ENCODE measurements at regions not wholly inside any gene's neighbourhood (a gene's known extent, or its start where the extent isn't known, plus 50 kb on each side); places are given as distances from the start of the nearest gene placed in this dataset.
A peak's percentile ranks its signal among the peaks of the same experiment; 100 is the strongest.

DNA sequence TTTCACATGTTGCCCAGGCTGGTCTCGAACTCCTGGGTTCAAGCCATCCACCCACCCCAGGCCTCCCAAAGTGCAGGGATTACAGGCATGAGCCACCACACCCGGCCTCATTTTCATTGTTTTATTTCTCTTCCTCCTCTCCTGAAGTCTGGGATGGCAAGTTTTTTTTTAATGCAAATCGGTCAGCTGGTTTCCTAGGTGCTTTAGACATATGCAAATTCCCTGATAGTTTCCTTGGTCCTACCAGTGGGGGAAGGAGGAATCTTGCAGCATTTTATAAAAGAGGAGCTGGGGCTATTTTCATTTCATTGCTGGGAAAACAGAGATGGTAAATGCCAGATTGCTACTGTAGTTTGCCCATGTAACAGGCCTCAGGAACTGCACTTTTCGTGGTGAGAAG is 179.4 kb downstream of the ACTL7B start:
- no peak for DNase-seq (ENCODE audit: low spot score)

DNA sequence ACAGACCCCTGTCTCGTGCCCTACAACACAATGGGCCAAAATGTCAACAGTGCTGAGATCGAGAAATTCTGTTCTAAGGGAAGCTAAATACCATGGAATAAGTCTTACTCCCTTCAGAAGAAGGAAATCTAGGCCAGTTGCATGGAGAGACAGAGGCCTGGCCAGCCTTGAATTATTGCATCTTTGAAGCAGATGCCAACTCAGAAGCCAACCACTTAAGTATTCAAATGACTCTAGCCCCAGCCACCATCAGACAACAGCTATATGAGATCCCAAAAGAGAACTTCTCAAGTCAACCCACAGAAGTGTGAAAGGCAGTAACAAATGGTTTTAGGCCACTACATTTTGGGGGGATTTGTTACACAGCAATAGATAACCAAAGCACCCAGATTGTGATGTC is 180.1 kb downstream of the ACTL7B start:
- DNase-seq (ENCODE audit: low spot score), result no peak

DNA sequence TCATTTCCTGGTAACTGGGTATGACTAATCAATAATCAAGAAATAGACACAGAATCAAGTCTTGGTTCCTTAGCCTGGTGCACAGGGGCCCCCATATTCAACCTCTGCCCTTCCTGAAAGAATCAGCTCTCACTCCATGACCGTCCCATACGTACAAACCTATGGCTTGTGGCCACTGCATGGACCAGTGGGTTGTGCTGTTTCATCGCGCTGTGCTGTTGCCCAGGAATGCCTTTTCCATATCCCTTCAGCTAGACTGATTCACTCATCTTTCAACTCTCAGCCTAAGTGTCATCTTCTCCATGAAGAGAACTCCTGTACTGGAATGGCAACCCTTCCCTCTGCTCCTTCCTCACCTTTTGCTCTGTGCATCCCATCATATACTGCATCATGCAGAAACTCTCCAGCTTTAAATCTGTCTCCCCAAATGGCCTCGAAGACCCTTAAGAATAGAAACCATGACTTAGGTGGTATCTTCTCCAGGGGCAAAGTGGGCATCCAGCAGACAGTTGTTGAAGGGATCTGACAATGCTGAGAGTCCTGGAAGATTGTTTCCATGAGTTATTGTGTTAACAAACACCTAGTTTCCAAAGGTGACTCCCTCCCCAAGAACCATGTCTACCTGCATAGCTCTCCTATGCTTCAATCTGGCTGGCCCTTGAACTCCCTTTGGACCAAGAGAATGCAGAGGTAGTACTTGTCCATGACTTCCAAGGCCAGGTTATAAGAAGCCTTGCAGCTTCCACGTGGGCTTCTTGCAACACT is 180.8 kb downstream of the ACTL7B start:
- DNase-seq (ENCODE audit: low spot score), result no peak

DNA sequence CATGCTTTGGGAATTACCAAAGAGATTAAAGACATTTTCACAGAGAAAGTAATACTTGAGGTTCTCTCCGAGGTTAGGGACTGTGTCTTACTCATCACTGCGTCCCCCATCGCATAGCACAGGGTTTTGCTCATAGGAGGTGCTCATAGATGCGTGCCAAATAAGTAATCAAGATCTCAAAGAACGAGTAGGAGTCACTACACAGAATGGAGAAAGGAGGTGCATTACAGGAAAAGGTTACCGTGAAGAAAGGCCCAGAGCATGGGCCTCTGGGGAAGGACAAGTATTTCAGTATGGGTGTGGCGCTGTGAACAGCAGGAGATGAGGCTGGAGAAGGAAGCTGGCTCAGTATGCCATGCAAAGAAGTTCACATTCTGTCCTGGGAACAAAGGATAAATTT is 182.4 kb downstream of the ACTL7B start:
- DNase-seq (ENCODE audit: low spot score), result no peak

DNA sequence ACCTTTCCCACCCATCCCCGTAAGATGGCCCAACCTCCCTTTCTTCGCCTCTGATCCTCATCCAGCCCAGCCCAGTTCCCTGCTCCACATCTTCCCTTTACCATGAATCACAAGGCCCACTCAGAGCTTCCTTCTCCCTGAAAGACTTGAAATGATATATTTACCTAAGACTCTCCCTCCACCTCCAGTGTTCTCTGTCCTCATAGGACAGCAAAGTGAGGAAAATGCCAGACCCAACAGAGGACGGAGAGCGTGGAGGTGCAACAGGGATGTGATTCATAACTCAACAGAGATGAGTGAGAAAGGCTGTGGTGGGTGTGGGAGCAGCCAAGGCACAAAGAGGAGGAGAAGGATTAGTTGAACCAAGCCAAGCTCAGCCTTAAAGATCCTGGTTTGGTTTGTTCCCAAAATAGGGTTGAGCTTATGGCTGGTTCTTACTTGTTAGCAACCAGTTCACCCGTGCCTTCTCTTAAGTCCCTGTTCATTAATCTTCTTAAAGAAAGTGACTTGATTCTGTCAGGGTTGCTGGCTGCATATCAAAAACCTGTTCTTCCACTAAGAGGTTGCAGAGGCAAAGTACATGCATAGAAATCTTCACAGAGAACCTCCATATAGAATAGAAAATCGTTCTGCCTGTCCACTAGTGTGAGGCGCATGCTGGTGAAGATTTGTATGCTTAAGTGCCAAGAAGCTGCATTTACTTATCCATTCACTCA is 183.2 kb downstream of the ACTL7B start:
- DNase-seq (ENCODE audit: low spot score), result no peak

DNA sequence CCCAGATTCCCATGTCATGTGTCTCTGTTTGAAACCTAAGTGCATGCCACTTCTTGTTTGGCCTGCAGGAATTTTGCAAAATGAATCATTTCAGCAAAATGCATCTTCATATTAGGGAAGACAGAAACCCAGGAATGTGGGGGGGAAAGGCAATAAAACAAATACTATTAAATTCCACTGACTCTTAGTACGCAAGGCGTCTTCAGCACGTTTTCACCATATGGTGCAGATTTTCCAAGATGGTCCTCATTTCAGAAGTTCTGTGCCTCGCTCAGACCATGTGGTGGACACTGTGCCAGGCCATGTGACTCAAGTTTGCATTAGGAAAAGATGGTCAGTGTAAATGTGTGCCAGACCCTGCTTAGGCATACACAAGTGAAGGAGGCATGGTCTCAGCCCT is 184.0 kb downstream of the ACTL7B start:
- DNase-seq (ENCODE audit: low spot score), result no peak

DNA sequence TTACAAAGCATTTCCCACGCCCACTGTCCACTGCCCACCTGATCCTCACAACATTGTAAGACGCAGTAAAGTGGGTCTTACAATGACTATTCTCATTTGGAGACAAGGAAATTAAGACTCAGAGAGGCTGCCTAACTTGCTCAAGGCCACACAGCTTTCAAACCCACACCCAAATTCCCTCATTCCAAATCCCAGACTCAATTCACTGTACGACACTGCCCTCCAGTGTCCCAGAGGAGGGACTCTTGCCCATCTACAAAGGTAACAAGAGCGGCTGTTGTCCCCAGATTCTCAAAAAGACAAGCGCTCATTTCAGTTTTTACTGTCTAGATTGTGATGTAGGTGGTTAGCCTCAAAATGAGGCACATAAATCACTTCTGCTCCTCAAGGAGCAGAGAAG is 184.6 kb downstream of the ACTL7B start:
- peak; percentile 61 for DNase-seq (ENCODE audit: low spot score)

DNA sequence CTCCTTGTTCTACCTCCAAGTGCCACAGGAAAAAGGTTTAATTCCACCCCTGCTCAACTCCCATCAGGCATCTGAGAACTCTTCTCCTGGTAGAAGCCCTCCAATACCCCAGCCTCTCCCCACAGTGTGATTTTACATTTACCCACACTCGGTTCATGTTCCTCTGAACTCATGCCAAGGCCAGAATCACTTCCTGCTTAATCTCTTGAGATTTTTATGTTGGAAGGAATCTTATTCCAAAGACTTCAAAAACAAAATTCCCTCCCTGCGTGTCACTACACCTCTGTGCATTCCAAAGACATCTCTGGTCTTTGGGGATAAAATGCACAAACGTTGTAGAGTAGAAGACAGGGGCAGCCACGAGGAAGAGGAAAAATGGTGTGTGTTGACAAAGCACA is 186.8 kb downstream of the ACTL7B start:
- DNase-seq (ENCODE audit: low spot score), result no peak

DNA sequence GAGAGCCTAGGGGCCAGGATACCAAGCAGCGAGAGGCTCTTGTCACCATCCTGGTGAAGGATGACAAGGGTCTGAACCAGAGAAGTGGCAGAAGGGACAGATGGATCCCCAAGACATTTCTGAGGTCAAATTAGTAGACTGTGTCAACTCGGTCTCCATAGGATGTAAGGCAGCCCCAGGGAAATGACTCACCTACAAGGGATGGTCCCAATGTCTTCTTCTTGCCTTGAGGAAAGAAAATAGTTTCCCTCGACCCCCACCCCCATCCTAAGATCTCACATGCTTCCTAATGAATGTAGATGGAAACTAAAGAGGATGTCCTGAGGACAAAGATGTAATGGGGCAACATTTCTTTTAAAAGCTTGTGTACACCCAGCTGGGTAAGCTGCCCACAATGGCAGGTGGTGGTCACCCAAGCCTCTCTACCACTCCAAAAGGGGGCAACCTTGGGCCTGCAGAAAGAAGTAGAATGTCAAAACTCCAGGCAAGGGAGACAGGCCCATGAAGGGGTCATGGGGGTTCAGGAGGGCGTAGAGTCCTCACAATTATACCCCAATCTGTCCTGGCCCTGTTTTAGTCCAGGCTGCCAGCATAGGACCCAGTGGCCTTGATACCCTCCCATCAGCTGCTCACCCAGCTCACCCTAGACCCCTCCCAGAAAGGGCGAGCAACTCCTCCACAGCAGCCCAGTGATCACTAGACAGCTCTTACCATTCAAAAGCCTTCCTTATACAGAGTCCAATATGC is 187.4 kb downstream of the ACTL7B start:
- DNase-seq (ENCODE audit: low spot score), result no peak

DNA sequence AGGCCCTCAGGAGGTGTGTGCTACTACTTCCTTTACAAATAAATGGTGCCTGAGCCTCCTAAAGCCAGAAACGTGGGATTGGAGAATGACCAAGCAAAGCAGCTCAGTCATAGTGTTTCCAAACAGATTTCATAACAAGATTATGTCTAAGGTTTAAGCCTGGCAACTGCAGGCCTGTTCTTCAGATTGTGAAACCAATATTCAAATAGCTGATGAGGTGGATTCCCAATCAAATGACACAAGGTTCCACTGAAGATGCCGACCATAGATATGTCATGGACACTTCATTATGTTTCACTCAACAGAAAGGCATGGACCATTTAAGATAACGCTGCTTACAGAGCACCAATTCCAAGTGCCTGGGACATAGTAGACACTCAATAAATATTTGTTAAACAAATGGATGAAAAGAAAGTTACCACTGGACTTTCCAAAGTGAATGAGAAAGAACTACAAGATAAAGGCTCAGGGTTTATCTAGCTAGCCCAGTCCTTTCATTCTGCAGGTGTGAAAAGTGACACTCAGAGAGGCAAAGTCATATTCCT is 189.5 kb downstream of the ACTL7B start:
- DNase-seq (ENCODE audit: low spot score), result no peak

DNA sequence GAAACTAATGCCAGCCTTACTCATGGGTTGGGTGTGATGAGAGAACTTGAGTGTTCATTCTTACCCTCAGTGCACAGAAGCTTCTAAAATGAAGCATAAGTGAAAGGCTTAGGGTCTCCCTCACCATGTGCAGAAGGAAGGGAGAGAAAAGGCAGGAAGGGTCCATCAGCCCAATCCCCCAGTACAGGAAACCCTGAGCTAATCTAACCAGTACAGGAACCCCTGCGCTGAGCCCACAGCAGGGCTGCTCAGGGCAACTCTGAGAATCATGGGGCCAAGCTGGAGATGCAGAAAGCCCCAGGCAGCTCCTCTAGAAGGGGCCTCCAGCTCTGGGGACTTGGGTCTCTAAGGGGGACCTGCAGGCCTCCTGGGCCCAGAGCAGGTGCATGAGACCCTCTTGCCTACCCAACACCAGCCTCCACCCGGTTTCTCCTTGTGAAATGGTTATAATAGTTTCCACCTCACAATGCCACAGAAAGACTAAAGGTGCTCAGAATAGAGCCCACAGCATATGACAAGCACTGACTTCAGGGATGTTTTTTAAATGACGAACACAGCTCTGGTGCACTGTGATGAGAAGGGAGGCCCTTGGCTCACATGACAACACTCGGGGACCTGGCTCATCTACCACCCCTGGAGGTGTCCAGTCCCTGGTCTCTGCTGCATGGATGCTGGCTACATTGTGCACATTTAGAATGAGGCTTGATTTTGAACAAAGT is 190.1 kb downstream of the ACTL7B start:
- DNase-seq (ENCODE audit: low spot score), result no peak

DNA sequence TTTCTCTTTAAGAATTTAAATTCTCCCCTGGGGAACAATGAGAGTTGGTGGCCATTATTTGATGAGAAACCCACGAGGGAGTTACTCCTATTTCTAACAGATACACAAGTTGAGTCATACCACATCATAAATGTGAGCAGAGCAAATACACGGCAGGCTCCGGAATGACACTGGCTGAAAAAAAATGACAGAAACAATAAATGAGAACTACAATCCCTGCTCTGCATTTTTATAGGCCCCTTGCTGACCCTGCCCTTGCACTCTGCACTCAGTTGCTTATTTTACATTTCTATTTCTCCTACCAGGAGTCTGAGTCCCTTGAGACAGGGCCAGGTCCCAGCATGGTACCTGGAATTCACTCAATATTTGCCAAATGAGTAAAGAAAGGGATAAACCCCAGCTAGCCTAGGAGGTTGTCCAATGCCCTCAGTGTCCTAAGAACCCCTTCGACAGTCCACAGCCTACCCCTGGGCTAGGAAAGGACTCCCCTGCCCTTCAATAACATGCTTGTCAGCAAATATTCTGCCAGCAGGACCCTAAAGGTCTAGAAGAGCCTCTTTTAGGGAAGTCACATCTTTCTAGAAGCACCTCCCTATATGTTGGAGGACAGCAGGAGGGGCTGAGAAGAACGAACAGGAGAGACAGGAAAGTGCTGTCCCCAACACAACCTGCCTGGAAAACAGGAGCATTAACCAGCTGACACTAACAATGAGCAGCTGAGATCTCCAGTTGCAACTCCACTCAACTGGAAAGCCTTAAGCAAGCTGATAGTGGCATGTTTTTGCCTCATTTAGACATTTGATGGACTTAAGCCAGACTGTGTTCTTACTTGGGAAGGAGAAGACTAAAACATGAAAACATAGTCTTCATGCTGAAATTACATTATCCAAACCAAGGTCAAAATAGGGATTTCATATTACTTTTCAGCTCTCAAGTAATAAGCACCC is 191.2 kb downstream of the ACTL7B start:
- DNase-seq (ENCODE audit: low spot score), result no peak

DNA sequence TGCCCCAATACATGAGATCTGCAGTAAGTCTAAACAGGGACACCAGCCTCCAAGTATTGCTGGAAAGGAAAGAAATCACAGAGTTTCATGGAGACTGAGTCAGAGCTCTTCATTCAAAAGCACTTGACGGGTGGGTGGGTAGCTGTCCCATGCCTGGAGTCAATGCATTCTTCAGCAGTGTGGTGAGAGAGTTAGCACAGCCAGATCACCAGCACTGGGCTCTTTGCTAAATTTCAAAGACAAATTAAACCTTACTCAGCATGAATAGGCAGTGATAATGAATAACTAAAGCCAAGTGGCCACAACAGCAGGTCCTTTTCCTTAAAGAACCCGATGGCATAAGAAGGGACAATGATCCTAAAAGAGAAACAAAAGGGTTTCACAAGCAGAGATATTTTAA is 192.4 kb downstream of the ACTL7B start:
- DNase-seq (ENCODE audit: low spot score), result no peak

DNA sequence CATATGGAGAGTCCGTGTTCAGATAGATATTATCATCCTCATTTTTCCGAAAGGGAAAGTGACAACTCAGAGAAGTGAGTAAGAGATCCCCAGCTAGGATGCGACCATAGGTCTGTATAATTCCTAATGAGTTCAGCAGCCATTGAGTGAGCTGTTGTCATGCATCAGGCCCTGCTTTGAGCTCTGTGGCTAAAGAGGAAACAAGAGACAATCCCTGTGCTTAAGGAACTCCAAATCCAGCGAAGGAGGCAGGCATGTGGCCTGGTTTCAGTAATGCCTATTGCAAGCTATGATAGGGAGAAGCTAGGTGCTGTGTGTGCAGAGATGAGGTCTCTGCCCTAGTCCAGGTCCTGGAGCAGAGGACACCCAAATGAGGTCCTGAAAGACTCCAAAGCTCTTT is 192.8 kb downstream of the ACTL7B start:
- DNase-seq (ENCODE audit: low spot score), result no peak

DNA sequence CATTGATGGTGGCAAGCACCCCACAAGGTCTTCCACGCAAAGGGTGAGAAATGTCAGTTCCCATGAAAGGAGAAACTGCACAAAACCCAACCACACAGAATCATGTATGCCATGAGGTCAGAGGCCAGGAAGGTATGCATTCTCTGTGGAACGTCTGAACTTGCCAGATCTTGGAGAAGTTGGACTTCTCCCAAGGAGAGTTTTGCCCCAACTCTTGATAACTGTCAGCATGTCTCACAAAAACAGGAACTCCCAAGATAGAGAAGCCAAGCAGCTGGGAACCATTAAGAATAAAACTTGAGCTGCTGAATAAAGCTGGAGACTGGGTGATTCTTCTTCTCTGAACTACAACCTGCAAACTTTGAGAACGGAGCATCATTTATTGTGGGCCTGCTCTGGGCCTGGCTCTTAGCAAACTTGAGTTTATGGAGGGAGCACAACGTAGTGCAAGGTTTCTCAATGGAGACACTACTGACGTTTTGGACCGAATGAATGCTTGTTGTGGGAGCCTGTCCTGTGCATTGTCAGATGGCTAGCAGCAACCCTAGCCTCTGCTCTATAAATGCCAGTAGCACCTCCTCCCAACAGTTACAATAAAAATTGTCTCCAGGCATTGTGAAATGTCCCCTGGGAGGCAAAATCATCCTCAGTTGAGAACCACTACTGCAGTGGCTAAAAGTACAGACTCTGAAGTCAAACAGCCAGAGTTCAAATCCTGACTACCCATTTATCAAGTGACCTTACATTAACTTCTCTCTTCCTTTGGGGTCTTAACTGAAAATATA is 193.5 kb downstream of the ACTL7B start:
- no peak for DNase-seq (ENCODE audit: low spot score)

DNA sequence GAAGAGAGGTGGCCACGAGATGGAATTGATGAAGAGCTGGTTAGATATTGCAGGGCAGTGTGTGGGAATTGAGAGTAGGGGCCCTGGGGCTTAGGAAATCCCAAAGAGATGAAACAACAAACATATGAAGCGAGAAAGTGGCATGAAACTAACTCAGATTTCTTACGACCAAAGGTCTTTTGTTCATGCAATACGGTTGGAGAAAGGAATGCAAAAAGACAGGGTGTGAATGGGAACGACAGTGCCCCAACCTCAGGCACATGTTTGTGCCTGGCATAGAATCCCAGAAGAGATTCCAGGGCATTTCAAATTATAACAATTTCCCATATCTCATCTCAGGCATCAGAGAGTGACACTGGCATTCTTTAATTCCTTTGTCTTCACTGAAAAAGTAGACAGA is 199.2 kb downstream of the ACTL7B start:
- no peak for DNase-seq (ENCODE audit: low spot score)

DNA sequence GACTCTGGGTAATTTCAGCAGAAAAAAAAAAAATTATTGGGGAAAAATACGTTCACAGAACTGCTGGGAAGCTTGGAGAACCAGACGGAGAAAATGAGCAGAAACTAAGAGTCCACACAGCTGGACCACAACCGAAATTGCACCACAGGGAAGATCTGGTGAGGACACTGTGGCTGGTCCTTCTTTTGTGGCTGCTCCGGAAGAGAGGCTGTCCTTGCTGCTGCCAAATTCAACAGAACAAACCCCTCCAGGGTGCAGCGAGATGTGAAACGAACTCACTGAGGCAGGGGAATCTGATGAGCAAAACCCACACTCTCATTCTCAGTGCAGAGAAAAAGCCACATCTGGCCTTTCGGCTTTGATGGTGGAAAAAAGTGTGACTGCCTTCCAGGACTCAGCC is 200.0 kb downstream of the ACTL7B start:
- no peak for DNase-seq (ENCODE audit: low spot score)

DNA sequence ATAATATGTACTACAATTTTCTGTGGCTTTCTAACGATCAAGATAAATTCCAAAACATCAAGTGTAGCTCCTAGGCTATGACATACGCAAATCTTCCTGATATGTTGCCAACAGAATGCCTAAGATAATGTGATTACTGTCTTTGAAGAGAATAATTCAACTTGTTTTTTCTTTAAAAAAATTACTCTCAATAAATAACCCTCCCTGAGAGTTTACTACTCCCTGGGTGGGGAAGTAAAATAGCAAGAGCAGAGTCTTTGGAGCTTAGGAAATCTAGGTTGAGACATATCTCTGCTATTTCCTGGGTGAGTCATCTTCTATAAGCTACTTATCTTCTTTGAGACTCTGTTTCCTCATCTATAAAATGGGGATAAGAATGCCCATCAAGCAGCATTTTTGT is 201.2 kb downstream of the ACTL7B start:
- DNase-seq (ENCODE audit: low spot score), result no peak

DNA sequence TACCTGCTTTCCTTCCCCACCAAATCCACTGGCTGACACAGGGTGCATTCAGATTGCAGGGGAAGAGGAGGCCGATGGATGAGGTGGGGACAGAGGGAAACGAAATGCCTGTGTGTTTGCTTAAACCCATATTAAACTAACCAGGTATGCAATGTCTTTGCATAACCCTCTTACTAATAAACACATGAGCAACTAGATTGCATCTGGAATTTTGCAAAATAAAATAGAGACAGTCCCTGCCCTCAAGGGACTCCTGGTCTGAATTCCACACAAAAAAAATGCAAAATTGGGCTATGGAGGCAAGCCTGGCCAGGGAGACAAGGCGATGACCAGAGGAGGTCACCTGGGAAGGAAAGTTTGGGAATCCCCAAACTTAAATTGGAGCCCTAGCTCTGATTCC is 202.9 kb downstream of the ACTL7B start:
- no peak for DNase-seq (ENCODE audit: low spot score)

DNA sequence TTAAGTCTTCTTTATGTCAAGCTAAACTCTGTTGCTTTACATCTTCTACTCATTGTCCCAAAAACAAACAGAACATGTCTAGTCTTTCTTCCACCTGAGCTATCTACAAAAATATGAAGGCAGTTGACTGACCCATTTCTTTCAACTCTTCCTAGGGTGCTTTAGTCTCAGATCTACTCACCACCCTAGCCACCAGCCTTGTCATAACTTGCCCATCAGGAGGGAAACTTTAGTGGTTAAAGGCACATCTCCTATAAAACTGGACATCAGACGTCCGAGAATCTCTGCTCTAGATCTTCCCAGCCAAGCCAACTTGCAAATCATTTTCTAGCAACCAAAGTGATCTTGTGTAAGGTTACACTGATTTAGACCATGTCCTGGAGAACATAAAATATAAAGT is 205.0 kb downstream of the ACTL7B start:
- no peak for DNase-seq (ENCODE audit: low spot score)

Data from iPS-NIHi11 (cell line).